GM18502 (cell line): ENCODE measurements at regions not wholly inside any gene's neighbourhood (a gene's known extent, or its start where the extent isn't known, plus 50 kb on each side); places are given as distances from the start of the nearest gene placed in this dataset.
"Not testable (repeated sequence)": the region's sequence is repeated elsewhere in the genome, so short reads cannot be mapped to it uniquely, and the experiment has no call there.

Source experiments
- ATAC-seq: cut with Tn5 transposase; IDR thresholded peaks from one replicate; pipeline ENCODE4 v1.9.1; 2021; ENCODE audit warnings: mild to moderate bottlenecking; ENCODE audit not compliant: unreplicated experiment, poor library complexity

- ATAC-seq = no peak
These were observed 399.8 kb upstream of the SOX5 start for GRCh38 chr12:24349051-24349799.

- not testable (repeated sequence) for ATAC-seq
These were observed 398.7 kb upstream of the SOX5 start for GRCh38 chr12:24348180-24348579.

GRCh38 chr12:24328261-24328660, 378.8 kb upstream of the SOX5 start:
- no peak for ATAC-seq

GRCh38 chr12:24325331-24325730, 375.9 kb upstream of the SOX5 start:
- no peak for ATAC-seq

- no peak for ATAC-seq
These were observed 358.4 kb upstream of the SOX5 start for GRCh38 chr12:24307716-24308335.

GRCh38 chr12:24307153-24307552, 357.7 kb upstream of the SOX5 start:
- ATAC-seq = no peak

- ATAC-seq = no peak
These were observed 356.5 kb upstream of the SOX5 start for GRCh38 chr12:24306001-24306400.

- ATAC-seq = no peak
These were observed 354.8 kb upstream of the SOX5 start for GRCh38 chr12:24304285-24304684.

- no peak for ATAC-seq
These were observed 353.2 kb upstream of the SOX5 start for GRCh38 chr12:24302708-24303107.

GRCh38 chr12:24297516-24297915, 348.0 kb upstream of the SOX5 start:
- no peak for ATAC-seq

GRCh38 chr12:24293549-24293948, 344.1 kb upstream of the SOX5 start:
- ATAC-seq = no peak

- no peak for ATAC-seq
These were observed 338.5 kb upstream of the SOX5 start for GRCh38 chr12:24287963-24288362.

- ATAC-seq = no peak
These were observed 336.0 kb upstream of the SOX5 start for GRCh38 chr12:24285448-24285847.

- ATAC-seq = no peak
These were observed 331.9 kb upstream of the SOX5 start for GRCh38 chr12:24281341-24281740.

- no peak for ATAC-seq
These were observed 330.8 kb upstream of the SOX5 start for GRCh38 chr12:24280056-24280842.

- ATAC-seq = no peak
These were observed 329.4 kb upstream of the SOX5 start for GRCh38 chr12:24278832-24279231.

GRCh38 chr12:24270965-24271364, 321.5 kb upstream of the SOX5 start:
- no peak for ATAC-seq

GRCh38 chr12:24270464-24270863, 321.0 kb upstream of the SOX5 start:
- ATAC-seq = no peak

GRCh38 chr12:24268663-24269186, 319.3 kb upstream of the SOX5 start:
- ATAC-seq = no peak

GRCh38 chr12:24266982-24267381, 317.5 kb upstream of the SOX5 start:
- ATAC-seq = no peak

- ATAC-seq = no peak
These were observed 307.2 kb upstream of the SOX5 start for GRCh38 chr12:24256684-24257083.
